ENCODE measurements at regions not wholly inside any gene's neighbourhood (a gene's known extent, or its start where the extent isn't known, plus 50 kb on each side); places are given as distances from the start of the nearest gene placed in this dataset.

- H3K4me3 ChIP-seq = no peak overlapping the region
These were observed 217.0 kb downstream of the CMPK2 start for GRCh38 chr2:6648596-6649247.

GRCh38 chr2:6650311-6650710, 215.4 kb downstream of the CMPK2 start:
- no peak overlapping the region for H3K4me3 ChIP-seq
- H3K27ac ChIP-seq = no peak overlapping the region

More at GRCh38 chr2:6648596-6649247, 217.0 kb downstream of the CMPK2 start:
- no peak overlapping the region for H3K27ac ChIP-seq

GRCh38 chr2:6652251-6652650, 213.5 kb downstream of the CMPK2 start:
- Histone ChIP-seq H3K27ac (no peak overlapping the region), H3K4me3 (no peak overlapping the region)

GRCh38 chr2:6653281-6653750, 212.4 kb downstream of the CMPK2 start:
- no peak overlapping the region for H3K4me3 ChIP-seq
- no peak overlapping the region for H3K27ac ChIP-seq

GRCh38 chr2:6654279-6654678, 211.4 kb downstream of the CMPK2 start:
- Histone ChIP-seq H3K4me3 (no peak overlapping the region), H3K27ac (no peak overlapping the region)

- Histone ChIP-seq H3K27ac (no peak overlapping the region), H3K4me3 (no peak overlapping the region)
These were observed 209.1 kb downstream of the CMPK2 start for GRCh38 chr2:6656633-6657032.

GRCh38 chr2:6657136-6657535, 208.6 kb downstream of the CMPK2 start:
- no peak overlapping the region for H3K27ac ChIP-seq
- no peak overlapping the region for H3K4me3 ChIP-seq

GRCh38 chr2:6657855-6658254, 207.9 kb downstream of the CMPK2 start:
- Histone ChIP-seq H3K27ac (no peak overlapping the region), H3K4me3 (no peak overlapping the region)

- Histone ChIP-seq H3K4me3 (no peak overlapping the region), H3K27ac (no peak overlapping the region)
These were observed 201.2 kb downstream of the CMPK2 start for GRCh38 chr2:6664332-6665061.

GRCh38 chr2:6665093-6666045, 200.3 kb downstream of the CMPK2 start:
- H3K4me3 ChIP-seq = no peak overlapping the region
- H3K27ac ChIP-seq = no peak overlapping the region

- Histone ChIP-seq H3K4me3 (no peak overlapping the region), H3K27ac (no peak overlapping the region)
These were observed 198.4 kb downstream of the CMPK2 start for GRCh38 chr2:6667326-6667725.

GRCh38 chr2:6671913-6672312, 193.8 kb downstream of the CMPK2 start:
- H3K4me3 ChIP-seq = no peak overlapping the region
- H3K27ac ChIP-seq = no peak overlapping the region

GRCh38 chr2:6674381-6674780, 191.3 kb downstream of the CMPK2 start:
- no peak overlapping the region for H3K4me3 ChIP-seq
- H3K27ac ChIP-seq = no peak overlapping the region

- Histone ChIP-seq H3K4me3 (no peak overlapping the region), H3K27ac (no peak overlapping the region)
These were observed 189.9 kb downstream of the CMPK2 start for GRCh38 chr2:6675791-6676190.

- no peak overlapping the region for H3K27ac ChIP-seq
- no peak overlapping the region for H3K4me3 ChIP-seq
These were observed 189.5 kb downstream of the CMPK2 start for GRCh38 chr2:6676241-6676640.

- Histone ChIP-seq H3K4me3 (no peak overlapping the region), H3K27ac (no peak overlapping the region)
These were observed 188.9 kb downstream of the CMPK2 start for GRCh38 chr2:6676776-6677175.

- Histone ChIP-seq H3K4me3 (no peak overlapping the region), H3K27ac (no peak overlapping the region)
These were observed 186.2 kb downstream of the CMPK2 start for GRCh38 chr2:6679471-6679870.

GRCh38 chr2:6683516-6683915, 182.2 kb downstream of the CMPK2 start:
- Histone ChIP-seq H3K27ac (no peak overlapping the region), H3K4me3 (no peak overlapping the region)

GRCh38 chr2:6685447-6685846, 180.3 kb downstream of the CMPK2 start:
- no peak overlapping the region for H3K4me3 ChIP-seq
- no peak overlapping the region for H3K27ac ChIP-seq

- Histone ChIP-seq H3K4me3 (no peak overlapping the region), H3K27ac (no peak overlapping the region)
These were observed 173.7 kb downstream of the CMPK2 start for GRCh38 chr2:6692056-6692455.

Data from skin epidermis (tissue), 12 donors.